K562 (cell line): ENCODE measurements at regions not wholly inside any gene's neighbourhood (a gene's known extent, or its start where the extent isn't known, plus 50 kb on each side); places are given as distances from the start of the nearest gene placed in this dataset.

ENCODE experiments used
- ATF3 ChIP-seq, 2 experiments: fragments of 450-650 bp in 1 of 2; sonication (generic) in 1 of 2; formaldehyde crosslinking in 1 of 2; IDR thresholded peaks in 1 of 2; conservative IDR thresholded peaks in 1 of 2; 2 replicates each; pipeline versions ENCODE4 v1.6.1 to v1.8.1; 2016 to 2023; ENCODE audit warnings: mild to moderate bottlenecking in 2 of 2, moderate library complexity in 2 of 2, inconsistent platforms in 1 of 2, missing genetic modification reagents in 1 of 2
- CEBPG ChIP-seq, 3 experiments: fragments of 200-800 bp in 1 of 3; sonication (Bioruptor generic) in 1 of 3; sonication (generic) in 1 of 3; formaldehyde crosslinking in 1 of 3; IDR thresholded peaks in 2 of 3; conservative IDR thresholded peaks in 1 of 3; 2 replicates each; pipeline versions ENCODE4 v1.6.1 to v1.8.0; 2016 to 2022; ENCODE audit warnings: missing compliant biosample characterization in 2 of 3, missing genetic modification characterization in 2 of 3, mild to moderate bottlenecking in 1 of 3, missing genetic modification reagents in 1 of 3
- CREBBP ChIP-seq: IDR thresholded peaks from one replicate; pipeline ENCODE4 v1.6.1; 2012; ENCODE audit warnings: low read depth, mild to moderate bottlenecking, control low read depth, inconsistent platforms, low read length
- CTCF ChIP-seq, 3 experiments: IDR thresholded peaks in 2 of 3; conservative IDR thresholded peaks in 1 of 3; 2 replicates each; pipeline ENCODE4 v1.5.1; 2011 to 2012; ENCODE audit warnings: low read length in 3 of 3, mild to moderate bottlenecking in 3 of 3, control low read depth in 2 of 3, improper control_type of control experiment in 1 of 3, inconsistent platforms in 1 of 3, low read depth in 1 of 3, mixed read lengths in 1 of 3, moderate library complexity in 1 of 3; ENCODE audit not compliant: insufficient read depth in 2 of 3
- HCFC1 ChIP-seq: IDR thresholded peaks from 2 replicates; pipeline ENCODE4 v1.6.1; 2012; ENCODE audit warnings: low read depth, low read length, improper control_type of control experiment
- SPI1 ChIP-seq: IDR thresholded peaks from 2 replicates; pipeline ENCODE4 v1.6.1; 2011; ENCODE audit warnings: low read depth, low read length, control low read depth, borderline replicate concordance
- TCF7L2 ChIP-seq: fragments of 150-350 bp; IDR thresholded peaks from 2 replicates; pipeline ENCODE4 v1.6.1; 2016; ENCODE audit warnings: low read depth, mild to moderate bottlenecking, low read length, moderate library complexity
- ZNF274 ChIP-seq: IDR thresholded peaks from 2 replicates; pipeline ENCODE4 v1.6.1; 2011; ENCODE audit warnings: low read depth, mild to moderate bottlenecking, low read length, moderate library complexity, borderline replicate concordance
- ZNF311 ChIP-seq: fragments of 250-450 bp; sonication (Bioruptor Pico); IDR thresholded peaks from 2 replicates; pipeline ENCODE4 v1.4.0; 2020; ENCODE audit warnings: mild to moderate bottlenecking, moderate library complexity
- ZNF431 ChIP-seq: sonication (generic); formaldehyde crosslinking; IDR thresholded peaks from 2 replicates; pipeline ENCODE4 v1.8.0; 2022; ENCODE audit warnings: mild to moderate bottlenecking, missing genetic modification reagents
- ZNF444 ChIP-seq: fragments of 250-450 bp; sonication (Bioruptor Pico); IDR thresholded peaks from 2 replicates; pipeline ENCODE4 v1.4.0; 2020; ENCODE audit warnings: mild to moderate bottlenecking, moderate library complexity

GRCh38 chr2:160647967-160648685 is 154.5 kb upstream of the RBMS1 start:
- no peak for TF ChIP-seq ZNF274
- no peak for TF ChIP-seq ATF3 (IDR thresholded peaks at IDR 0.05)
- no peak for TF ChIP-seq ATF3 (CRISPR knock-in tag; conservative IDR thresholded peaks at IDR 0.05)
- no peak for TF ChIP-seq ZNF311 (CRISPR knock-in tag)
- no peak for TF ChIP-seq SPI1
- TF ChIP-seq CTCF (IDR thresholded peaks at IDR 0.05 in 2 of 3, conservative IDR thresholded peaks at IDR 0.05 in 1 of 3; ENCODE audit: insufficient read depth in 2 of 3, low read depth in 1 of 3, low read length in 3 of 3): no peak
- no peak for TF ChIP-seq ZNF444 (CRISPR knock-in tag)
- no peak for TF ChIP-seq ZNF431 (CRISPR knock-in tag)
- TF ChIP-seq HCFC1: no peak
- no peak for TF ChIP-seq CREBBP
- no peak for TF ChIP-seq CEBPG (CRISPR knock-in tag; IDR thresholded peaks at IDR 0.05)
- no peak for TF ChIP-seq CEBPG (tag; conservative IDR thresholded peaks at IDR 0.05 in 1 of 2, IDR thresholded peaks at IDR 0.05 in 1 of 2)
- no peak for TF ChIP-seq TCF7L2
